GM12891 (cell line): ENCODE measurements at regions not wholly inside any gene's neighbourhood (a gene's known extent, or its start where the extent isn't known, plus 50 kb on each side); places are given as distances from the start of the nearest gene placed in this dataset.

Experiments used
- PAX5 ChIP-seq: IDR thresholded peaks from 2 replicates; pipeline ENCODE4 v1.6.1; 2011; ENCODE audit warnings: low read length, moderate library complexity, mild to moderate bottlenecking; ENCODE audit not compliant: insufficient read depth, severe bottlenecking
- POLR2A ChIP-seq: IDR thresholded peaks from 2 replicates; pipeline ENCODE4 v1.6.1; 2011; ENCODE audit warnings: low read depth, low read length, control low read depth
- POLR2AphosphoS5 ChIP-seq: IDR thresholded peaks from 2 replicates; pipeline ENCODE4 v1.6.1; 2011; ENCODE audit warnings: low read depth, low read length, control low read depth
- SPI1 ChIP-seq: IDR thresholded peaks from 2 replicates; pipeline ENCODE4 v1.6.1; 2011; ENCODE audit warnings: low read depth, low read length, control low read depth
- TAF1 ChIP-seq: IDR thresholded peaks from 2 replicates; pipeline ENCODE4 v1.6.1; 2011; ENCODE audit warnings: low read depth, low read length, control low read depth

GRCh38 chr14:86602263-86602662, 1072.3 kb downstream of the FLRT2 start:
- TF ChIP-seq POLR2AphosphoS5: no peak
- no peak for TF ChIP-seq POLR2A
- TF ChIP-seq PAX5: no peak
- TF ChIP-seq TAF1: no peak
- TF ChIP-seq SPI1: no peak
